HG03139 (cell line): ENCODE measurements at regions not wholly inside any gene's neighbourhood (a gene's known extent, or its start where the extent isn't known, plus 50 kb on each side); places are given as distances from the start of the nearest gene placed in this dataset.
A peak's percentile ranks its signal among the peaks of the same experiment; 100 is the strongest.

ENCODE experiments used
- ATAC-seq: cut with Tn5 transposase; IDR thresholded peaks from one replicate; pipeline ENCODE4 v1.9.1; 2021; ENCODE audit not compliant: unreplicated experiment

DNA sequence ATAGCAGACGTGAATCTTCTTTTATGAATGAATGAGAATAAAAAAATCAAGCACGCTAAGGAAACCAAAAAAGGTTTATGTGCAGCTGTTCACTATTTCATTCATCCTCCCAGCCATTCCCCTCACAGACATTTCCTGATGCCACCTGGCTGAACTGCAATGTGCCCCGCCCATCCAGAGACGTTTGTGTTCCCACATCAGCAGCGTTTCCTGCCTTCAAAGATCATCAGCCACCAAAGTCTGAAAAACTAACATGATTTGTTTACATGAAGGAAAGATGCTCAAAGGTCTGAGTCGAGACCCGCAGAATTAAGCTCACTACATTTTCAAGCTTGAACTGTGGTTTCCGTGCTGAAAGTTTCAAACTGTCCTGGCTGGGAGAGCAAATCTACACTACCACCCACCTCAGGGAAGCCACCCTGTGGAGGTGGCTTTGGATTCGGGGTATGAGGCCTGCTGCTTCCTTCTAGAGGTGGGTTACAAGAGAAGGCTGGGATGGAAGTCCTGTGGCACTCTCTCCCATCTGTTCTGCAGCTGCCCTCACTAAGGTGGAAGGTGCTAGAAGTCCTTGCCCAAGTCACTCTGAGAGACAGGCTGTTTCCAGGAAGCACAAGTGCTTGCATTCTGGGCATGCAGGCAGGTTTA lies 201.3 kb upstream of the OSR1 start:
- ATAC-seq: no peak

DNA sequence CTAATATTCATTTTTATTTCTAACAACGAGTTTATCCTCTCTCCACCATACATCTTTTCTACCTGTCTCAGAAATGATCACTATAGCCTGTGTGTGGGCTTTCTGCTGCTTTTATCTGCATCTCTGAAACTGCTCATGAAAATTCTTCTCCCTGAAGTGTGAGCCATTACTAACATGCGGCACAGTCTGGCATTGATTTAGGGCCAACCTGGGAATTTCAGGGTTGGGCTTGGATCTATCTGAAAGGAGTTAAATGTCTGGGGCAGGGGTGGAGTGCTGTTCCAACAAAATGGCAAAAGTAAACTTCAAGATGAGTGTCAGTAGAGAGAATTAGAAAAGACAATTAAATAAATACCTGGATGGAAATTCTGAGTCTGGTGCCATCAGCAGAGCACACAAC lies 198.2 kb upstream of the OSR1 start:
- ATAC-seq: no peak

DNA sequence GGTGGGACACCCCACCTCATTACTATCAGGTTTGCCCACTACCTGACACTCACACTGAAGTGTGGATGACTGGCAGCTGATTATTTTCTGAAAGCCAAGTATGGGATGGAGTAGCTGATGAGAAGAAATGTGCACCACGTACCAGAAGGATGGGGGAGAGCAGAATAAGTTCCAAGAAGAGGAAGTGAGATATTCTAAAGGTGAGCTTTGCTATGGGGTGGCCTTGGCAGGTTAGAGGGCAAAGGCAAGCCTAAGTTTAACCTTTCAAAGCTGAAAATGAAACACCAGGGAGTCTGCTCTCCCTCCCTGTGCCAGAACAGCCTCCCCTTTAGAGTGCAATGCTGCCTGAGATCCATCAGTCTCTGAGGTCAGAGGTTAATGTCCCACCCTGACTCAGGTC lies 196.1 kb upstream of the OSR1 start:
- no peak for ATAC-seq

DNA sequence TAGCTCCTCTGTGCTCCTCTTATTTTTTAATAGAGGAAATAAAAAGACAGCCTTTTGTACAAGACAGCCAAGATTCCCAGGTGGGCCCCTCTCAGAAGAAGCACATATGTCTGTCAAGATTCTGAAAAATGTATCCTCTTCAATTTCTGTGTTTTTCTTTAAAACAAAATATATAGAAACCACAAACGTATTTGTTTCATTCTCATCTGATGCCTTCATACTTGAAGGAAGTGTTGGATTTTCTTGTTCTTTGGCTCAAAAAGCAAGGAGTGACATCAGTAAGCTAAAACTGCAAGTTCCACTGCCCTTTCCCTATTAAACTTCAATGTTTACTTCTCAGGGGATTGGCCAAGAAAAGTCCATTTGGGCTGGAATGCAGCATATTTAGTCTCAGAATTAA lies 193.8 kb upstream of the OSR1 start:
- no peak for ATAC-seq

DNA sequence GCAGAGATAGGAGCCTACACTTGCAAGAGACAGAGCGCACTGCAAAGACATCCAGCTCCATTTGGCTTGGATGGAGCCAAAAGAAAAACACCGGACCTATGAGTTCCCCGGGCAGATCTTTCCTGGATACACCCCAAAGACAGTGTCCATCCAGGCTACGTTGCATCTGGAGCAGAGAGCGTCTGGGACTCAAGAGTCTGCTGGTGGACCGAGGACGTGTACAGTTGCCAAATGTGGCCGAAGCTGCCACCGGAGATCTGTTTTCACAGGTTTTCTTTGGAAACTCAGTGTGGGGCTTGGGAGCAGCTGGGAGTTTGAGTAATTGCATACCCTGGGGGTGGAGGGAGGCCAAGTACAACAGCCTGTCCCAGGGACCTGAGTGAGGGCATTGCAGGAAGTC lies 192.3 kb upstream of the OSR1 start:
- no peak for ATAC-seq

DNA sequence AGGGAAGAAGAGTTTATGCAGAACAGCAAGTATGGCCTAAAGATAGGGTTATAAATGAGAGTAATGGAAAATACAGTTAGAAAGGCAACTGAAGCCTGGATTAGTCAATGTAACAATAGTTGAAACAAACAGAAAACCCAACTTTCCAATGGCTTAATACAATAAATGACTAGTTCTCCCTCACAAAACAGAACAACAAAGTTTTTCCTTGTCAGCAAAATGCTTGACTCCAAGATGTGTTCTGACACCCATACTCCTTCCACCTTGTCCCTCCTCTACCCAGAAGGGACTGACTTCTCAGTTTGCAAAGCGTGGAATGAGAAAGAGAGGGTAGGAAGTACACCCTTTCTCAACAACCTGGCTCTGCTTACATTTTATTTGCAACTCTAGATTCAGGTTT lies 191.4 kb upstream of the OSR1 start:
- no peak for ATAC-seq

DNA sequence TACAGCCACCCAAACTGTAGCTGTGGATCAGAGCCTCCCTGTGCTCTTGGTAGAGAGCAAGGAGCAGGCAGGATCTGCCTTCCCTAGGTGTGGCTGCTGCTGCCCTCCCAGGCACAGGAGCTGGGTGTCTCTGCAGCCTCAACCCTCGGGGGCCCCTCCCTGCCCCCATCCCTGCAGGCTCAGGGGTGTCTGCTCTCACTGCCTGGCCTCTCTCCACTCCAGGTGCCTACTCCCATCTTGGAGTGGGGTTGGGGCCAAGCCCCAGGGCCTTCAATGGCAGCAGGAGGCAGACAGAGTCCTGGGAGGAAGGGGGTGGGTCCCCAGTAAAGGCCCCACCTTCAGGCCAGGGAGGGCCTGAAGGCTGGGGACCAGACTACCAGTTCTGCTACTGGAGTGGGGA lies 189.7 kb upstream of the OSR1 start:
- no peak for ATAC-seq

DNA sequence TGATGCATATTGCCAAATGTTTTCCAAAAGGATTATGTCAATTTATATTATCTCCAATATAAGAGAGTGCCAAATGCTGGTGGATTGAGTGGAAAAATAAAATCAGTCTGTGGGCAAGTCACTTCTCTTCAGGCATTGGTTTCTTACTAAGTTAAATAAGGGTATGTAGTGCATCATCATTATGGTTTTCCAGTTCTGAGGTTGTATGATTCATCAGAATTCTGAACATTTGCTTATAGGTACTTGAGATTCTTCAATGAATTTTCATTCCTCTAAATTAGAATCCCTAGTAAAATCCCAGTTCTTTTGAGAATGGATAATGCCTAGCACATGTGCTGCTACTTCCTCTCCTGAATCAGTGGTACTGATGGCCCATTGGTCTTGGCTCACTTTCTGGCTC lies 188.9 kb upstream of the OSR1 start:
- ATAC-seq: no peak

DNA sequence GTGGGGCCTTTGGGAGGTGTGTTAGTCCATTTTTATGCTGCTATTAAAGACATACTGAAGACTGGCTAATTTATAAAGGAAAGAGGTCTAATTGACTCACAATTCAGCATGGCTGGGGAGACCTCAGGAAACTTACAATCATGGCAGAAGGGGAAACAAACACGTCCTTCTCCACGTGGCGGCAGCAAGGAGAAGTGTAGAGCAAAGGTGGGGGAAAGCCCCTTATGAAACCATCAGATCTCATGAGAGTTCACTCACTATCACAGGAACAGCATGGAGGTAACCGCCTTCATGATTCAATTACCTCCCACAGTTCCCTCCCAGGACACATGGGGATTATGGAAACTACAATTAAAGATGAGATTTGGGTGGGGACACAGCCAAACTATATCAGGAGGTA lies 187.1 kb upstream of the OSR1 start:
- ATAC-seq: no peak

DNA sequence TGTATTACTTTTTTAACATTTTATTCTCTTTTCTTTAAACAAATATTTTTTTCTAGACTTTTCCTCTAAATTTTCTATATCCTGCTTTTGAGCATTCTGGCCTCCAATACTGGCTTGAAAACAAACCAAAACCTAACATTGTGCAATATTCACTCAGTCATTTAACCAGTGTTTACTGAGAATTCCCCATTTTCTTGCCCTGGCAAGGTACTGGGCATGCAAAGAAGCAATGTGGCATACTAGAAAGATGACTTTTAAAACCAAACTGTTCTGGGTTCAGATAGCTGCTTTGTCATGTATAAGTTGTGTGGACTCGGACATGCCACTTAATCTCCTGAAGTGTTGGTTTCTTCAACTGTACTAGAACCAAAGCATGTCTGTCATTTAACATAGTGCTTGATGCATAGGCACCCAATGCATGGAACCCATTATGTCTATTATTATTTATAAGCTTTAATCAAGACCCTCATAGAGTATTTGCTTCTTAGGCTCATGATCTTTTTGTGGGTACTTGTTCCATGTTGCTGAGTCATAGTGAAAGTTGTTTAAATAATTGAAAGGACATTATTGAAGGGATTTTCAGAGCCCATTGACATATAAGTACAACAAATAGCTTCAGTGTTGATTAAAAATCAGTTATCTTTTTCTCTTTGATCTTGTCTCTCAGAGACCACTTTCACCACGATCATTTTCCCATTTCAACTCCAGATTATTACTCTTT lies 185.4 kb upstream of the OSR1 start:
- no peak for ATAC-seq

DNA sequence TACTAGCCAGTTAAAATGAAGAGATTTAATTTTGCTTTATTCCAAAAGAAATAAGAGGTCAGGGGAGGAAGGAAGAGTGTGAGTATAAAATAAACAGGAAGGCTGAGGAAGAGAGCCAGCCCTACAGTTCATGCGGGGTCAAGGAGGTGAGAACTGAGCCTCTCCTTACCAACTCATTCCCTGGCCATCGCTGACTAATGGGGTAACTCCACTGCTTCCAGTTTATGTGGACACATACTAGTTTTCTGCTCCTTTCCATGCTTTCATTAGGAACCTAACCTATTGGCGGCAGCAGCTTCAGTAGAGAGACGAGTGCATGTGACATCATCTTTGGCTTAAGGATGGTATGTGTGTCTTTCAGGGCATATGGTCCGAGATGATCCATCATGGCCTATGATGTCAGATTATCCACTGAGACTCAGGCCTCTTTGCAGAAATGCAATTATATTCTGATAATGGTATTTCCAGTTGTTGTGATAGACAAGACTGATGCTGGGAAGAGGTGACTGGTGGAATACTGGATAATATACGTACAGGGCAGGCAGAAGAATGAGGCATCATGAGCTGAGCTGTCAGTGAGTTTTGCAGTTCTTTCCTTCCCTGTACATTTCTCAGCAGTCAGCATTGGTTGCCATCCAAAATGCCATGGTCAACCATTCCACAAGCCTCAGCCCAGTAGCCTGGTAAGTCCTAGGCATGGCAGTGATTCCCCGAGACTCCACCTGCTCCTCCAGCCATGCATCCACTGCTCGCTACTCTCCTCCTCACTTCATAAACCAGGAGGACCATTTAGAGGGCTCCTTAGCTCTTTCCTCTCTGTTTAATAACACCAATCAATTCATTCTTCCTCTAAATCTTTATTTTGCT lies 184.6 kb upstream of the OSR1 start:
- ATAC-seq: no peak

DNA sequence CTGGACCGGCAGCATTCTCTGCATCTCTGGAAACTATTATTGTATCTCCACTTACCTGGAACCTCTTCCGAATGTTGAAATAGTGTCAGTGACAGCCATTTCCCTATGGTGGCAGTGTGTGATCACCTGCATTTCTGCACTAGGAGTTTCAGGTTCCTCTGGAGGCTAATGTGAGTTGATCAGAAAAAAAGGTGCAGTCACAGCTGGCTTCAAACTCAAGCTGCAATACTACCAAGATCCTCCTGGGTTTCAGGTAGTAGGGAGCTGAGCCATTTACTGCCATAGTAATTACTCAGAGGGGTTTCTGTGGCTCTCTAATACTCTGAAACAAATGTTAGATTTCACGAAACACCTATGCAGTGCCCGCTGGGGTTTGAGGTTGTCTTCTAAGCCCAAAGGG lies 183.5 kb upstream of the OSR1 start:
- peak; percentile 41 for ATAC-seq

DNA sequence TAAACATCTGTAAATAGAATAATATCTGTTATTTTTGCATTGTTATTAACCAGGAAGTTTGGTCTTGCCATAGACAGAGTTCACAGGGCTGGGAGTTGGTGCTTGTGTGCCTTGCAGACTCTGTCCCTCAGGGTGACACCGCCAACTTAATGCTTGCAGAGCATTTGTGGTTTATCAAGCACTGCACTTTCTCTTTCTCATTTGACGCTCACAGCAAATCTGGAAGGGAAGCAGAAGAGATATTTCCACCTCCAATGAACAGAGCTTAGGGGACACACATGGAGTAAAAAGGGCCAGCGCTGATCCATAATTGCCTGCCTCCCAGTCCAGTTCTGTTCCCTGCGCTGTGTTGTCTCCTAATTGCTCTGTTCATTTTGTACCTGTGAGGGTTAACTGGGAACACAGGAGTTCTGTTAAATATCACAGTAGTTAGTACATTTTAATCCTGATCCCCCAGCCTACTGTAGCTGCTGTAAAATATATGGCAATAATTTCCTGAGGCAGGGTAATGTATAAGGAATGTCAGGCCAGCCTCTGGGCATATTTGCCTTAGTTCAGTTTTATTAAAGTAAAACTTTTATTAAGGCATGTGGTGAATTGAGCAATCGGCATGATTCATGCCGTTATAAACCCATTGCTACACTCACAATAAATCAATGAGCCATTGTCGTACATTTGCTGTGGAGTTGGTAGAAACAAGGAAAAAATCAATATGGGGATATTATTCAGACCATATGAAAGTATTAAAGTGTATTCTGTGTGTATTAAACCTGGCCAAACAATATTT lies 182.5 kb upstream of the OSR1 start:
- no peak for ATAC-seq

DNA sequence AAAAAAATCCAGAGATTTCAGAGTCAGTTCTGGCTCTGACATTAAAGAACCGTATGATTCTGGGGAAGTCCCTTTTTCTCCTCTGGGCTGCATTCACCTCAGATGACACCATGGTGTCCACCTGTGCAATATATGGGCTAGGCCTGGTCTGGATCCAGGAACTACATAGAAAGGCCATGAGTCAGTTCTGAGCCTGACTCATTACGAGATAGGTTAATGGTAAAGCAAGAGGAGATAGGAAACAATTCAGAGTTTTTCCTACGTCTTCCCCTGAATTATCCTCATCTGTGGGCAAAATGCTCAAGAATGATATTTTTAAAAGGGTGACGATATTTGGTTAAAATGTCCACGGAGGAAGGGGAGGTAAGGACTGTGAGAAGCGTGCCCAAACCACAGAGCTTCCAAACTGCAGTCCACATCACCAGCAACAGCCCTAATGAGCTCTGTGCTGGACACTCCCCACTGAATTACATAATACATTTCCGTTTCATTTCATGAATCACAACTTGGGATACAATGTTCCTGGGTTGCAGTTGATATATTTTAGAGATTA lies 180.1 kb upstream of the OSR1 start:
- no peak for ATAC-seq

DNA sequence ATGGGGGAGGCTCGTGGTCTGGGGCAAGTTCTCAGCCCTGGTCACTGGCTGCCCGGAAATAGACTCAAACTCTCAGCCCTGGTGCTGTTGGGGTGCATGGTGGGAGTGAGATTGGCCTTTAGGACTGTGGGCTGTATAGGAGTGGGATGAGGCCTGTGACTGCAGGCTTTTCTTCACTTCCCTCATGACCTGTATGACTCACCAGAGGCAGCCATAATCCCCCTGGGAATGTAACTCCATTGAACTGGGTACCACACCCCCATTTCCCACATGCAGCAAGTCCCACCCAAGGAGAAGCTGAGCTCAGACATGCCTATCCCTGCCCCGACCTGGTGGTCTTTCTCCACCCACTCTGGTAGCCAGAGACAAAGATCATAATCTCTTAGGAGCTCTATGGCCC lies 177.7 kb upstream of the OSR1 start:
- no peak for ATAC-seq

DNA sequence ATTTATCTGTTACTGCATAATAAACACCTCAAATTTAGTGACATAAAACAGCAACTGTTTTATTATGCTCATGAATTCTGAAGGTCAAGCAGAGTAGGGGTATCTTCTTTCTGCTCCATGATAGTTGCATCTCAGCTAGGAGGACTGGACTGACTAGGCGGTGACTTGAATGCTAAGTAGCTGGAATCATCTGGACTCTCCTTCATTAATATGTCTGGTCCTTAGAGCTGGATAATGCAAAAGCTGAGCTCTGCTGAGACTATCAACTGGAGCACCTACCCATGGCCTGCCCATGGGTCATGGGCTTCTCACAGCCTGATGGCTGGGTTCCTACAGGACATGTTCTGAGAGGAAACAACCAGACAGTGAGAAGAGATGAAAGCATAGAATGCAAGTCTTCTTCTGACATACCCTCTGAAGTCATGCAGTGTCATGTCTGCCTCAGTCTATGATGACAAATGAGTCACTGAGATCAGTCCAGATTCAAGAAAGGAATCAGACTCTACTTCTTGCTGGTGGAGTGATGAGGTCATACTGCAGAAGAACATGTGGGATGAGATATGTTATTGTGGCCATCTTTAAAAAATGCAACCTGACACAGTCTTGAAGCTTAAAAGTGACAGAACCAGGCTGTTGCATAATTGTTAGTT lies 174.2 kb upstream of the OSR1 start:
- ATAC-seq: no peak

DNA sequence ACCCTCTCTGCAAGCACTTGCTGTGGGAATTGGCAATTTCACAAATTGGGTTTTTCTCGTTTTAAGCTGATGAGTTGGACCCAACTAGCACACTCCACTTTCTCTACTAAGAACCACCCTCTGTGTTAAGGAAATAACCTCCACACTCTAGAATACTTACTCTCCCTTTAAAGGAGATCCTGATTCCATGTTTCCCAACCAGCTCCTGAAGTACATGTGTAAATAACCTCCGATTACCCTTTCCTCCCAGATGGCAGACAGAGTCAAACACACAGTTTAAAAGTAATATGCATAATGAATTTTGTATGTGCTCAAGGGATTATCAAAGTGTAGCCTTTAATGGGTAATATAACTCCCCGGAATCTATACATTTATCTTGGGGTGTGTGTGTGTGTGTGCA lies 171.3 kb upstream of the OSR1 start:
- ATAC-seq: no peak

DNA sequence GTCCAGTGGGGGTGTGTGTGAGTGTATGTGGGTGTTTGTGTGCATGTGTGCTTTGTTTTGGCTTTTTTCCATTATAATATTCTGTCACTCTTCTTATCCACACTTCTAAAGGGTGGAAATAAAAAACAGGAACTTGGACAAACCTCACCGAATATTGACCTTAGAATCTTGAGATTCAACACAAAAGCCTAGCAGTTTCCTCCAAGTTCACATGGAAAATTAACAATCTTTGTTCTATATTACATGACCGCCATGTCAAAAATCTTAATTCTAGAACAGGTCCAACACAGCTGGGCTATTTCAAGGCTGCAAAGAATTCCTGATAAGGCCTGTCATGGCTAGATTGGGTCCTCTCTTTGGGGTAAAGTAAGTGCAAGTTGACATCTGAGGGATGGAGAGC lies 169.3 kb upstream of the OSR1 start:
- no peak for ATAC-seq

DNA sequence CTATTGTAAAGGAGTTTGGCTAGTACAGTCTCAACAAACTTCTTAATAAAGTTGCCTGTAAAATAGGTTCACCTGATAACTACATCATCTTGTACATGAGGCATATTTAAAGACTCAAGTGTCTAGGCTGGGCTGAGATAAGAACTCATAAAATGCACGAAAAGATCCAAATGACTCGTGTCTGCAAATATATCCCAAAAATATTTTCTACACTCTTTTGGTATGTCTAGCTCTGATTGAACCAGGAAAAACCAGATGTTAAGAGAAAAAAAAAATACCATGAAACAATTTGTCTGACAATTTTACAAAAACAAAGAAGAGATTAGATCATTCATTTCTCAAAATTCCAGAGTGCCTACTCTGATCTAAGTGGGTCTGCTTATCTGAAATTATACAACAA lies 166.9 kb upstream of the OSR1 start:
- ATAC-seq: no peak

DNA sequence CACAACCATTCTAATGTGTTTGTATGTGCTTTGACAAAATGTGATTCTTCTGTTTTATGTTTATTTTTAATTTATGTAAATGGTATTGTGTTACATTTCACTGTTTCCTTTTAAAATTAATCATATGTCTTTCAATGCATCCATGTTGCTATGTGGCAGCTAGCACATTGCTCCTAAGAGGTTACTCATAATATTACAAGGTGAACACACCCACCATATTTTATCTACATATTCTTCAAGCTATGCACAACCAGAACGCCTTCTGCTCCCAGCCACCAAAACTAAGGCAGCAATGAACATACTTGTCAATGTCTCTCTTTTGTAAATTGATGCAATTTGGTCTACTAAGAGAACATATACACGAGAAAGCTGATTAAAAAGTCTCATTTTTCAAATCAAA lies 160.6 kb upstream of the OSR1 start:
- ATAC-seq: no peak

DNA sequence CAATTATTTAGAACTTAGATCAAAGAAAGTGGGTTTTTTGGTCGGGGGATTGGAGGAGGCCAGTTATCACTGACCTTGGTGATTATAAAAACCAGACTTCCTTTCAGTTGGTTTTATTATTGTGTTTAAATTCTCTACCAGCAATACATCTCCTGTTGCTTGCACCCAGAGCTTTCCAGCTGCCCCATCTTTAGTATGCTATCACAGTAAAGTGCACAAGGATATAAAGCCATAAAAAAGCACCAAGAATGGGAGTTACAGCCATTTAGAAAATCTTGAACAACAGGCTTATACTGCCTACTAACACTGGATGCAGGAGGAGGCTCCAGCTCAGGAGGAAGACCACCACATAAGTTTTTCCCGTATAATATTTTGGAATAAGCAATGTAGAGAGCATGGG lies 148.7 kb upstream of the OSR1 start:
- no peak for ATAC-seq
